Hematopoietic multipotent progenitor cell treated with erythropoietin and hydrocortisone succinate and interleukin-3 and kit ligand, for 17 days (in vitro differentiated cells): ENCODE measurements at regions not wholly inside any gene's neighbourhood (a gene's known extent, or its start where the extent isn't known, plus 50 kb on each side); places are given as distances from the start of the nearest gene placed in this dataset.
"Not testable (repeated sequence)": the region's sequence is repeated elsewhere in the genome, so short reads cannot be mapped to it uniquely, and the experiment has no call there.

Experiments used
- DNase-seq: peaks from one replicate; pipeline ENCODE4 v3.0.0-alpha.2; 2015; ENCODE audit warnings: low spot score

- DNase-seq = not testable (repeated sequence)
Measured at GRCh38 chr11:116666673-116667249, 106.0 kb downstream of the BUD13 start.

GRCh38 chr11:116665523-116665922 lies 107.3 kb downstream of the BUD13 start:
- DNase-seq = no peak

GRCh38 chr11:116661056-116661455 lies 111.7 kb downstream of the BUD13 start:
- DNase-seq = no peak

GRCh38 chr11:116660011-116660410 lies 112.8 kb downstream of the BUD13 start:
- DNase-seq = no peak

GRCh38 chr11:116658876-116659535 lies 113.8 kb downstream of the BUD13 start:
- no peak for DNase-seq

GRCh38 chr11:116657842-116658825 lies 114.7 kb downstream of the BUD13 start:
- DNase-seq = no peak

GRCh38 chr11:116656011-116656410 lies 116.8 kb downstream of the BUD13 start:
- DNase-seq = no peak

- DNase-seq = no peak
Measured at GRCh38 chr11:116654526-116654925, 118.3 kb downstream of the BUD13 start.

- DNase-seq = no peak
Measured at GRCh38 chr11:116653206-116653605, 119.6 kb downstream of the BUD13 start.

- no peak for DNase-seq
Measured at GRCh38 chr11:116651737-116652237, 121.0 kb downstream of the BUD13 start.

GRCh38 chr11:116651098-116651736 lies 121.6 kb downstream of the BUD13 start:
- DNase-seq = no peak

- no peak for DNase-seq
Measured at GRCh38 chr11:116650052-116650451, 122.7 kb downstream of the BUD13 start.

GRCh38 chr11:116649268-116649667 lies 123.5 kb downstream of the BUD13 start:
- no peak for DNase-seq

GRCh38 chr11:116648247-116649174 lies 124.3 kb downstream of the BUD13 start:
- DNase-seq = no peak

- DNase-seq = no peak
Measured at GRCh38 chr11:116647305-116648080, 125.3 kb downstream of the BUD13 start.

GRCh38 chr11:116646191-116646590 lies 126.6 kb downstream of the BUD13 start:
- DNase-seq = no peak

GRCh38 chr11:116644941-116645305 lies 127.9 kb downstream of the BUD13 start:
- no peak for DNase-seq

GRCh38 chr11:116644201-116644940 lies 128.4 kb downstream of the BUD13 start:
- DNase-seq = no peak

GRCh38 chr11:116643521-116643920 lies 129.3 kb downstream of the BUD13 start:
- DNase-seq = no peak

- DNase-seq = no peak
Measured at GRCh38 chr11:116642902-116643301, 129.9 kb downstream of the BUD13 start.
